Stomach (tissue), 4 donors: ENCODE measurements at regions not wholly inside any gene's neighbourhood (a gene's known extent, or its start where the extent isn't known, plus 50 kb on each side); places are given as distances from the start of the nearest gene placed in this dataset.
"Not testable (repeated sequence)": the region's sequence is repeated elsewhere in the genome, so short reads cannot be mapped to it uniquely, and the experiment has no call there.

ENCODE experiments used
- POLR2A ChIP-seq, 4 donors: fragments of 450-650 bp; IDR thresholded peaks; one replicate each; pipeline ENCODE4 v1.6.1; 2016; ENCODE audit warnings: antibody characterized with exemption in 4 of 4, control low read depth in 2 of 4, mild to moderate bottlenecking in 1 of 4, moderate library complexity in 1 of 4
- TF ChIP-seq, protein P1 (sequence below), 7 experiments: fragments of 450-650 bp in 4 of 7; fragments of 200-600 bp in 3 of 7; sonication (generic) in 3 of 7; IDR thresholded peaks; one replicate each; pipeline ENCODE4 v1.5.1; 2016 to 2019; ENCODE audit warnings: antibody characterized with exemption in 7 of 7, control low read depth in 2 of 7, mild to moderate bottlenecking in 1 of 7

- TF ChIP-seq, protein P1, sequence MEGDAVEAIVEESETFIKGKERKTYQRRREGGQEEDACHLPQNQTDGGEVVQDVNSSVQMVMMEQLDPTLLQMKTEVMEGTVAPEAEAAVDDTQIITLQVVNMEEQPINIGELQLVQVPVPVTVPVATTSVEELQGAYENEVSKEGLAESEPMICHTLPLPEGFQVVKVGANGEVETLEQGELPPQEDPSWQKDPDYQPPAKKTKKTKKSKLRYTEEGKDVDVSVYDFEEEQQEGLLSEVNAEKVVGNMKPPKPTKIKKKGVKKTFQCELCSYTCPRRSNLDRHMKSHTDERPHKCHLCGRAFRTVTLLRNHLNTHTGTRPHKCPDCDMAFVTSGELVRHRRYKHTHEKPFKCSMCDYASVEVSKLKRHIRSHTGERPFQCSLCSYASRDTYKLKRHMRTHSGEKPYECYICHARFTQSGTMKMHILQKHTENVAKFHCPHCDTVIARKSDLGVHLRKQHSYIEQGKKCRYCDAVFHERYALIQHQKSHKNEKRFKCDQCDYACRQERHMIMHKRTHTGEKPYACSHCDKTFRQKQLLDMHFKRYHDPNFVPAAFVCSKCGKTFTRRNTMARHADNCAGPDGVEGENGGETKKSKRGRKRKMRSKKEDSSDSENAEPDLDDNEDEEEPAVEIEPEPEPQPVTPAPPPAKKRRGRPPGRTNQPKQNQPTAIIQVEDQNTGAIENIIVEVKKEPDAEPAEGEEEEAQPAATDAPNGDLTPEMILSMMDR (IDR thresholded peaks at IDR 0.05): not testable (repeated sequence)
- not testable (repeated sequence) for TF ChIP-seq POLR2A (IDR thresholded peaks at IDR 0.05)
These were observed 79.0 kb upstream of the TEAD1 start for GRCh38 chr11:12595089-12595847.
